ENCODE measurements at regions not wholly inside any gene's neighbourhood (a gene's known extent, or its start where the extent isn't known, plus 50 kb on each side); places are given as distances from the start of the nearest gene placed in this dataset.
"Not testable (repeated sequence)": the region's sequence is repeated elsewhere in the genome, so short reads cannot be mapped to it uniquely, and the experiment has no call there.

DNA sequence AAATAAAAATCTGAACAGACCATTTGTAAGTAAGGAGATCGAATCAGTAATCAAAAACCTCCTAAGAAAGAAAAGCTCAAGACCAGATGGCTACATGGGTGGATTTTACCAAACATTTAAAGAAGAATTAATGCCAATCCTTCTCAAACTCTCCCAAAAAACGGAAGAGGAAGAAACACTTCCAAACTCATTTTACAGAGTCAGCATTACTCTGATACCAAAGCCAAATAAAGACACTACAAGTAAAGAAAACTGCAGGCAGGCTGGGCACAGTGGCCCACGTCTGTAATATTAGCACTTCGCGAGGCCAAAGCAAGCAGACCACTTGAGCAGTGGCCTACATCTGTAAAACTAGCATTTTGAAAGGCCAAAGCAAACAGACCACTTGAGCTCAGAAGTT, 159.8 kb downstream of the DPY19L2 start:
- 80 to 83% (median 81%) methylated on average over 5 of the region's 5 CpGs for WGBS, 3 donors
- FAIRE-seq, result no peak
- no peak overlapping the region for H3K27ac ChIP-seq (ENCODE audit: low read depth in 1 of 3, low read length in 2 of 3)
- H3K9me3 ChIP-seq (ENCODE audit: control insufficient read depth in 2 of 2, insufficient read depth in 1 of 2, low read depth in 1 of 2, low read length in 1 of 2), result peaks cover 0 to 3% of the 10 kb centered on the region in 2 donors
- no peak overlapping the region for H3K4me3 ChIP-seq (ENCODE audit: low read depth in 1 of 3, low read length in 3 of 3)
- DNase-seq, result no peak
- H3K4me1 ChIP-seq (ENCODE audit: control insufficient read depth in 3 of 3, insufficient read depth in 2 of 3, low read depth in 1 of 3, low read length in 2 of 3), result no peaks in the 10 kb centered on the region
- no peaks in the 10 kb centered on the region for H3K36me3 ChIP-seq (ENCODE audit: control insufficient read depth in 3 of 3, insufficient read depth in 2 of 3, low read depth in 1 of 3, low read length in 3 of 3)
- no peaks in the 10 kb centered on the region for H3K27me3 ChIP-seq (ENCODE audit: control insufficient read depth in 3 of 3, insufficient read depth in 3 of 3, low read length in 3 of 3)

DNA sequence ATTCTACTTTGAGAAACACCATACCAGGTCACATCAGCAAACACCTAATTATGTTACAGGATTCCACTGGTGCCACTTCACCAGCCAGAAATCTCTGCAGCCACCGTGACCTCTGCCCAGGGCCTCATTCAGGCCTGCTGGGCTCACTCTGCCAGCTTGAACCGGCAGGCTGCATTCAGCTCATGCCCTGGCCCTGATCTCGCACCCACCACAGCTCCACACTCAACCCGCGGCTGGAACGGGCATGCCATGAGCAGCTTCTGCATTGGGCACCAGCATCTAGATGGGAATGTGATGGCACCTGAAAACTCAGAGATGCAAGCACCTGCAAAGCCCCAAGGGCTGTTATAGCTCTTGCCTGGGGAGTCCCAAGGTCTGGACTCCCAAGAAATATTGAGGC, 168.7 kb downstream of the DPY19L2 start:
- no peak overlapping the region for H3K27ac ChIP-seq (ENCODE audit: low read depth in 1 of 3, low read length in 2 of 3)
- DNase-seq (no peak), FAIRE-seq (no peak)
- WGBS, 3 donors, result 79 to 87% (median 86%) methylated on average over 6 of the region's 6 CpGs
- no peaks in the 10 kb centered on the region for H3K4me1 ChIP-seq (ENCODE audit: control insufficient read depth in 3 of 3, insufficient read depth in 2 of 3, low read depth in 1 of 3, low read length in 2 of 3)
- no peaks in the 10 kb centered on the region for H3K36me3 ChIP-seq (ENCODE audit: control insufficient read depth in 3 of 3, insufficient read depth in 2 of 3, low read depth in 1 of 3, low read length in 3 of 3)
- peaks cover 0 to 2% (median 0%) of the 10 kb centered on the region in 3 donors for H3K27me3 ChIP-seq (ENCODE audit: control insufficient read depth in 3 of 3, insufficient read depth in 3 of 3, low read length in 3 of 3)
- H3K4me3 ChIP-seq (ENCODE audit: low read depth in 1 of 3, low read length in 3 of 3), result no peak overlapping the region
- no peaks in the 10 kb centered on the region for H3K9me3 ChIP-seq (ENCODE audit: control insufficient read depth in 2 of 2, insufficient read depth in 1 of 2, low read depth in 1 of 2, low read length in 1 of 2)

DNA sequence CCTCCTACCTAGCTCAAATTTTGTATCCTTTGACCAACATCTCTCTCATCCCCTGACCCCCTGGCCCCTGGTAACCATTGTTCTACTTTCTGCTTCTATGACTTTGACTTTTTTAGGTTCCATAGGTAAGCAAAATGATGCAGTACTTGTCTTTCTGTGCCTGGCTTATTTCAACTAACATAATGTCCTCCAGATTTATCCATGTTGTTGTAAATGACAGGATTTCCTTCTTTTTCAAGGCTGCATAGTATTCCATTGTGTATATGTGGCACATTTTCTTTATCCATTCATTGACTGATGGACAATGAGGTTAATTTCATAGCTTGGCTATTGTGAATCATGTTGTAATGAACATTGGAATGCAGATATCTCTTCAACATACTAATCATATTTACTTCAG, 170.1 kb downstream of the DPY19L2 start:
- no peak overlapping the region for H3K4me3 ChIP-seq (ENCODE audit: low read depth in 1 of 3, low read length in 3 of 3)
- no peaks in the 10 kb centered on the region for H3K36me3 ChIP-seq (ENCODE audit: control insufficient read depth in 3 of 3, insufficient read depth in 2 of 3, low read depth in 1 of 3, low read length in 3 of 3)
- H3K4me1 ChIP-seq (ENCODE audit: control insufficient read depth in 3 of 3, insufficient read depth in 2 of 3, low read depth in 1 of 3, low read length in 2 of 3), result no peaks in the 10 kb centered on the region
- H3K9me3 ChIP-seq (ENCODE audit: control insufficient read depth in 2 of 2, insufficient read depth in 1 of 2, low read depth in 1 of 2, low read length in 1 of 2), result no peaks in the 10 kb centered on the region
- H3K27ac ChIP-seq (ENCODE audit: low read depth in 1 of 3, low read length in 2 of 3), result no peak overlapping the region
- FAIRE-seq (no peak), DNase-seq (no peak)
- peaks cover 0 to 2% (median 0%) of the 10 kb centered on the region in 3 donors for H3K27me3 ChIP-seq (ENCODE audit: control insufficient read depth in 3 of 3, insufficient read depth in 3 of 3, low read length in 3 of 3)

DNA sequence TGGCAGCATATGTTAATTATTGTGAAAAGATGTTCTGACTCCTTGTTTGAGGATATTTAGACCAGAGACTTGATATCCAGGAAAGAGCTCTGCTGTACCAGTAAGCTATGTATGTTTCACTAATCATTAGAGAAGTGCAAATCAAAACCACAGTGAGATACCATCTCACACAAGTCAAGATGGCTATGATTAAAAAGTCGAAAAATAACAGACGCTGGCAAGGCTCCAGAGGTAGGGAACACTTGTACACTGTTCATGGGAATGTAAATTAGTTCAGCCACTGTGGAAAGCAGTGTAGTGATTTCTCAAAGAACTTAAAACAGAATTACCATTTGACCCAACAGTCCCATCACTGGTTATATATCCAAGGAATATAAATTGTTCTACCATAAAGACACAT, 171.6 kb downstream of the DPY19L2 start:
- 54 to 68% (median 60%) methylated on average over 2 of the region's 2 CpGs for WGBS, 3 donors
- peaks cover 0 to 2% (median 0%) of the 10 kb centered on the region in 3 donors for H3K27me3 ChIP-seq (ENCODE audit: control insufficient read depth in 3 of 3, insufficient read depth in 3 of 3, low read length in 3 of 3)
- no peak for FAIRE-seq
- no peaks in the 10 kb centered on the region for H3K9me3 ChIP-seq (ENCODE audit: control insufficient read depth in 2 of 2, insufficient read depth in 1 of 2, low read depth in 1 of 2, low read length in 1 of 2)
- no peak for DNase-seq
- H3K4me1 ChIP-seq (ENCODE audit: control insufficient read depth in 3 of 3, insufficient read depth in 2 of 3, low read depth in 1 of 3, low read length in 2 of 3), result no peaks in the 10 kb centered on the region
- H3K36me3 ChIP-seq (ENCODE audit: control insufficient read depth in 3 of 3, insufficient read depth in 2 of 3, low read depth in 1 of 3, low read length in 3 of 3), result no peaks in the 10 kb centered on the region
- H3K27ac ChIP-seq (ENCODE audit: low read depth in 1 of 3, low read length in 2 of 3), result no peak overlapping the region
- no peak overlapping the region for H3K4me3 ChIP-seq (ENCODE audit: low read depth in 1 of 3, low read length in 3 of 3)

DNA sequence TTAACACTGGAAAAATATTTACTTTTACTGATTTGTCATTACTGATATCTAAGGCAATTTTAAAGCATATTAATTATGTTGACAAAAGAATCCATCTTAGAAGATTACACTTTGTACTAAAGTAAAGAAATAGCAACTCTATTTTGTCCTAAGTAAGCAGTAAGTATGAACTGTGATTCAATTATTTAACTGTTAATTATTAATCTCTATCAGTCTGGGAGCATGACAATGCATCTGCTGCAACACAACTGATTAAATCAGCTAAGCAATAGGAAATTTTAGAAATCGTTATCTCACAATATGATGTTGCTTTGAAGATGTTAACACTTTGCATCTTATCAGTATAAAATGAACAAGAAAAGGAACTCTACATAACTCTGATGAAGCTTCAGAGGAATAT, 172.3 kb downstream of the DPY19L2 start:
- Histone ChIP-seq H3K4me3 (ENCODE audit: low read depth in 1 of 3, low read length in 3 of 3) (no peak overlapping the region), H3K27me3 (ENCODE audit: control insufficient read depth in 3 of 3, insufficient read depth in 3 of 3, low read length in 3 of 3) (peaks cover 0 to 2% (median 0%) of the 10 kb centered on the region in 3 donors), H3K36me3 (ENCODE audit: control insufficient read depth in 3 of 3, insufficient read depth in 2 of 3, low read depth in 1 of 3, low read length in 3 of 3) (no peaks in the 10 kb centered on the region), H3K9me3 (ENCODE audit: control insufficient read depth in 2 of 2, insufficient read depth in 1 of 2, low read depth in 1 of 2, low read length in 1 of 2) (no peaks in the 10 kb centered on the region), H3K27ac (ENCODE audit: low read depth in 1 of 3, low read length in 2 of 3) (no peak overlapping the region), H3K4me1 (ENCODE audit: control insufficient read depth in 3 of 3, insufficient read depth in 2 of 3, low read depth in 1 of 3, low read length in 2 of 3) (no peaks in the 10 kb centered on the region)
- peak in 1 of 2 donors; percentile 1 for DNase-seq
- WGBS, 3 donors, result 17 to 51% (median 24%) methylated on average over 1 of the region's 1 CpG
- no peak for FAIRE-seq

DNA sequence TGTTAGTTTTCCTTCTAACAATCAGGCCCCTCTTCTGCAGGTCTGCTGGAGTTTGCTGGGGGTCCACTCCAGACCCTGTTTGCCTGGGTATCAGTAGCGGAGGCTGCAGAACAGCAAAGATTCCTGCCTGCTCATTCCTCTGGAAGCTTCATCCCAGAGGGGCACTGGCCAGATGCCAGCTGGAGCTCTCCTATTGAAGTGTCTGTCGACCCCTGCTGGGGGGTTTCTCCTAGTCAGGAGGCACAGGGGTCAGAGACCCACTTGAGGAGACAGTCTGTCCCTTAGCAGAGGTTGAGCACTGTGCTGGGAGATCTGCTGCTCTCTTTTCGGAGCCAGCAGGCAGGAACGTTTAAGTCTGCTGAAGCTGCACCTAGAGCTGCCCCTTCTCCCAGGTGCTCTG, 174.9 kb downstream of the DPY19L2 start:
- not testable (repeated sequence) for H3K27ac ChIP-seq (ENCODE audit: low read depth in 1 of 3, low read length in 2 of 3); H3K27me3 ChIP-seq (ENCODE audit: control insufficient read depth in 3 of 3, insufficient read depth in 3 of 3, low read length in 3 of 3); H3K4me1 ChIP-seq (ENCODE audit: control insufficient read depth in 3 of 3, insufficient read depth in 2 of 3, low read depth in 1 of 3, low read length in 2 of 3); H3K4me3 ChIP-seq (ENCODE audit: low read depth in 1 of 3, low read length in 3 of 3); FAIRE-seq; H3K36me3 ChIP-seq (ENCODE audit: control insufficient read depth in 3 of 3, insufficient read depth in 2 of 3, low read depth in 1 of 3, low read length in 3 of 3); H3K9me3 ChIP-seq (ENCODE audit: control insufficient read depth in 2 of 2, insufficient read depth in 1 of 2, low read depth in 1 of 2, low read length in 1 of 2); DNase-seq
- WGBS, 3 donors, result 64 to 70% (median 66%) methylated on average over 4 of the region's 4 CpGs

DNA sequence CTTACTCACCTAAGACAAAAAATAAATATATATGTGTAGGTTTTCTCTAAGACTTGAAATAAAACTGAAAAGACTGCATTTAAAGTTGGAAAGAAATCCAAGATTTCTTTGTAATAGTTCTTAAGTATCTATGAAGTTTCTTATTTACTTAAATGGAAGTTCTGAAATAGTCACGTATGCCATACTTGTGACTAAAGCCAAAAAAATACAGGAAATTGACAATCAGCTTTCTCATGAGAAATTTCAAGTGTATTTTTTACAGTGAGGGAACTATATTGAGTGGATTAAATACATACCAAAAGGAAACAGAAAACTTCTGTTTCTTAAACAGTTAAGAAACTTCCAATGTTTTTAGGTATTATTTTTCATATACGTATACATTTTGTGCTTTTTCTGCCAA, 188.1 kb downstream of the DPY19L2 start:
- no peak overlapping the region for H3K27ac ChIP-seq (ENCODE audit: low read depth in 1 of 3, low read length in 2 of 3)
- H3K4me3 ChIP-seq (ENCODE audit: low read depth in 1 of 3, low read length in 3 of 3), result no peak overlapping the region
- H3K27me3 ChIP-seq (ENCODE audit: control insufficient read depth in 3 of 3, insufficient read depth in 3 of 3, low read length in 3 of 3), result peaks cover 0 to 3% (median 0%) of the 10 kb centered on the region in 3 donors
- FAIRE-seq, result no peak
- 48 to 74% (median 64%) methylated on average over 2 of the region's 2 CpGs for WGBS, 3 donors
- no peak for DNase-seq
- H3K4me1 ChIP-seq (ENCODE audit: control insufficient read depth in 3 of 3, insufficient read depth in 2 of 3, low read depth in 1 of 3, low read length in 2 of 3), result no peaks in the 10 kb centered on the region
- H3K9me3 ChIP-seq (ENCODE audit: control insufficient read depth in 2 of 2, insufficient read depth in 1 of 2, low read depth in 1 of 2, low read length in 1 of 2), result no peaks in the 10 kb centered on the region
- no peaks in the 10 kb centered on the region for H3K36me3 ChIP-seq (ENCODE audit: control insufficient read depth in 3 of 3, insufficient read depth in 2 of 3, low read depth in 1 of 3, low read length in 3 of 3)

DNA sequence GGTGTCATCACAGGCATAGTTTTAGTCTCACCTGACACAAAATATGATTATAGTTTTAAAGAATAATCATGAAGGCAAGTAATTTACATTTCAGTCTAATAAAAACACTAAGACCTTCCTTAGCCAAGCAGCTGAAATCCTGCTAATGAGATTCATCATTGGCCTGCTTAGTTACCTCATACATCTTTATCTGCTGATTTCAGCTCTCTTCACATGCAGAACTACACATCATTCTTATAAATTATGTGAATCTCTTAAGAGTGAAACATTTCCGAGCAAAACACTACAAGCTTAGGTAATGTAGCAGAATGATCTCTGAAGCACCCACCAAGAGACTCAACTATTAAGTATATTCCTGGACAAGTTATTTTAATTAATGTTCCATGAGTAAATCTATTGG, 198.1 kb downstream of the DPY19L2 start:
- DNase-seq, result no peak
- Histone ChIP-seq H3K4me3 (ENCODE audit: low read depth in 1 of 3, low read length in 3 of 3) (no peak overlapping the region), H3K4me1 (ENCODE audit: control insufficient read depth in 3 of 3, insufficient read depth in 2 of 3, low read depth in 1 of 3, low read length in 2 of 3) (no peaks in the 10 kb centered on the region), H3K36me3 (ENCODE audit: control insufficient read depth in 3 of 3, insufficient read depth in 2 of 3, low read depth in 1 of 3, low read length in 3 of 3) (no peaks in the 10 kb centered on the region), H3K27me3 (ENCODE audit: control insufficient read depth in 3 of 3, insufficient read depth in 3 of 3, low read length in 3 of 3) (no peaks in the 10 kb centered on the region), H3K27ac (ENCODE audit: low read depth in 1 of 3, low read length in 2 of 3) (no peak overlapping the region), H3K9me3 (ENCODE audit: control insufficient read depth in 2 of 2, insufficient read depth in 1 of 2, low read depth in 1 of 2, low read length in 1 of 2) (no peaks in the 10 kb centered on the region)
- WGBS, 3 donors, result 78 to 94% (median 90%) methylated on average over 1 of the region's 1 CpG
- no peak for FAIRE-seq

DNA sequence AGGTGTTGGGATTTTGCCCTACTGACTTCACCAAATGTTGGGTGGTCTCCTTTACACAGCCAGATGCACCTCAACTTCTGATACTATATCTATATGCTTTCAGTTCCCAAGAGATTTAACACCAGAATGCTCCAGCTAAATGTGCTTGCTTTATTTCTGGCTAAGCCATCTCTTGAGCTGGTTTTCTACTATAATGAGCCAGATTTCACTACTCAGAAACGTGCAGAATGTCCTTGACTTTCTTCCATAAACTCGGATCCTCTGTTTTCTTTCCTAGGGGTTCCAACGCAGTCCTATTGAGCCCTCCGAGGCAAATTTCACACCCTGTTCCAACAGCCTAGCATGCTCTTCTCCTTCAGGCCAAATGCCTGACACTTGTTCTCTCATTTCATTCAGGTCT, 200.3 kb downstream of the DPY19L2 start:
- no peaks in the 10 kb centered on the region for H3K9me3 ChIP-seq (ENCODE audit: control insufficient read depth in 2 of 2, insufficient read depth in 1 of 2, low read depth in 1 of 2, low read length in 1 of 2)
- no peaks in the 10 kb centered on the region for H3K36me3 ChIP-seq (ENCODE audit: control insufficient read depth in 3 of 3, insufficient read depth in 2 of 3, low read depth in 1 of 3, low read length in 3 of 3)
- no peak overlapping the region for H3K27ac ChIP-seq (ENCODE audit: low read depth in 1 of 3, low read length in 2 of 3)
- no peak for FAIRE-seq
- no peaks in the 10 kb centered on the region for H3K27me3 ChIP-seq (ENCODE audit: control insufficient read depth in 3 of 3, insufficient read depth in 3 of 3, low read length in 3 of 3)
- DNase-seq, result no peak
- H3K4me3 ChIP-seq (ENCODE audit: low read depth in 1 of 3, low read length in 3 of 3), result no peak overlapping the region
- no peaks in the 10 kb centered on the region for H3K4me1 ChIP-seq (ENCODE audit: control insufficient read depth in 3 of 3, insufficient read depth in 2 of 3, low read depth in 1 of 3, low read length in 2 of 3)
- 67 to 75% (median 68%) methylated on average over 4 of the region's 4 CpGs for WGBS, 3 donors

Measured in small intestine (tissue), 7 donors.